ENCODE measurements at regions not wholly inside any gene's neighbourhood (a gene's known extent, or its start where the extent isn't known, plus 50 kb on each side); places are given as distances from the start of the nearest gene placed in this dataset.

GRCh38 chr5:57698802-57699201 is 216.2 kb upstream of the ACTBL2 start:
- Histone ChIP-seq H3K36me3 (ENCODE audit: control insufficient read depth, insufficient read depth, low read length) (no peaks in the 10 kb centered on the region), H3K9me3 (ENCODE audit: control insufficient read depth, low read length) (no peaks in the 10 kb centered on the region), H3K27me3 (ENCODE audit: control insufficient read depth, insufficient read depth, low read length, poor library complexity, severe bottlenecking) (no peaks in the 10 kb centered on the region), H3K4me1 (ENCODE audit: control insufficient read depth, insufficient read depth, low read length) (peaks cover 10% of the 10 kb centered on the region), H3K4me3 (ENCODE audit: insufficient read depth, low read depth, low read length) (no peak overlapping the region), H3K27ac (ENCODE audit: insufficient read depth, low read depth, low read length, poor library complexity, severe bottlenecking) (no peak overlapping the region)

- H3K4me3 ChIP-seq (ENCODE audit: insufficient read depth, low read depth, low read length), result no peak overlapping the region
Observed at GRCh38 chr5:57698086-57698485, 215.5 kb upstream of the ACTBL2 start.

GRCh38 chr5:57696825-57697570 is 214.4 kb upstream of the ACTBL2 start:
- H3K27ac ChIP-seq (ENCODE audit: insufficient read depth, low read depth, low read length, poor library complexity, severe bottlenecking), result no peak overlapping the region
- H3K4me1 ChIP-seq (ENCODE audit: control insufficient read depth, insufficient read depth, low read length), result peaks cover 10% of the 10 kb centered on the region
- H3K9me3 ChIP-seq (ENCODE audit: control insufficient read depth, low read length), result no peaks in the 10 kb centered on the region
- H3K27me3 ChIP-seq (ENCODE audit: control insufficient read depth, insufficient read depth, low read length, poor library complexity, severe bottlenecking), result no peaks in the 10 kb centered on the region
- 95 to 96% methylated on average over 4 of the region's 4 CpGs for WGBS, 2 experiments
- H3K36me3 ChIP-seq (ENCODE audit: control insufficient read depth, insufficient read depth, low read length), result no peaks in the 10 kb centered on the region
- H3K4me3 ChIP-seq (ENCODE audit: insufficient read depth, low read depth, low read length), result no peak overlapping the region

More at GRCh38 chr5:57698086-57698485, 215.5 kb upstream of the ACTBL2 start:
- H3K27ac ChIP-seq (ENCODE audit: insufficient read depth, low read depth, low read length, poor library complexity, severe bottlenecking), result no peak overlapping the region
- H3K4me1 ChIP-seq (ENCODE audit: control insufficient read depth, insufficient read depth, low read length), result peaks cover 10% of the 10 kb centered on the region
- H3K36me3 ChIP-seq (ENCODE audit: control insufficient read depth, insufficient read depth, low read length), result no peaks in the 10 kb centered on the region
- no peaks in the 10 kb centered on the region for H3K9me3 ChIP-seq (ENCODE audit: control insufficient read depth, low read length)
- 94 to 96% methylated on average over 2 of the region's 2 CpGs for WGBS, 2 experiments
- no peaks in the 10 kb centered on the region for H3K27me3 ChIP-seq (ENCODE audit: control insufficient read depth, insufficient read depth, low read length, poor library complexity, severe bottlenecking)

GRCh38 chr5:57696389-57696769 is 213.8 kb upstream of the ACTBL2 start:
- Histone ChIP-seq H3K27me3 (ENCODE audit: control insufficient read depth, insufficient read depth, low read length, poor library complexity, severe bottlenecking) (no peaks in the 10 kb centered on the region), H3K4me1 (ENCODE audit: control insufficient read depth, insufficient read depth, low read length) (peaks cover 10% of the 10 kb centered on the region), H3K4me3 (ENCODE audit: insufficient read depth, low read depth, low read length) (no peak overlapping the region), H3K36me3 (ENCODE audit: control insufficient read depth, insufficient read depth, low read length) (no peaks in the 10 kb centered on the region), H3K9me3 (ENCODE audit: control insufficient read depth, low read length) (no peaks in the 10 kb centered on the region), H3K27ac (ENCODE audit: insufficient read depth, low read depth, low read length, poor library complexity, severe bottlenecking) (no peak overlapping the region)
- 58 to 65% methylated on average over 1 of the region's 1 CpG for WGBS, 2 experiments

GRCh38 chr5:57695706-57696388 is 213.2 kb upstream of the ACTBL2 start:
- Histone ChIP-seq H3K4me1 (ENCODE audit: control insufficient read depth, insufficient read depth, low read length) (peaks cover 15% of the 10 kb centered on the region), H3K4me3 (ENCODE audit: insufficient read depth, low read depth, low read length) (no peak overlapping the region), H3K27me3 (ENCODE audit: control insufficient read depth, insufficient read depth, low read length, poor library complexity, severe bottlenecking) (no peaks in the 10 kb centered on the region), H3K9me3 (ENCODE audit: control insufficient read depth, low read length) (no peaks in the 10 kb centered on the region), H3K36me3 (ENCODE audit: control insufficient read depth, insufficient read depth, low read length) (no peaks in the 10 kb centered on the region), H3K27ac (ENCODE audit: insufficient read depth, low read depth, low read length, poor library complexity, severe bottlenecking) (no peak overlapping the region)
- 92 to 96% methylated on average over 4 of the region's 4 CpGs for WGBS, 2 experiments

- Histone ChIP-seq H3K4me3 (ENCODE audit: insufficient read depth, low read depth, low read length) (no peak overlapping the region), H3K4me1 (ENCODE audit: control insufficient read depth, insufficient read depth, low read length) (peaks cover 19% of the 10 kb centered on the region), H3K27me3 (ENCODE audit: control insufficient read depth, insufficient read depth, low read length, poor library complexity, severe bottlenecking) (no peaks in the 10 kb centered on the region), H3K36me3 (ENCODE audit: control insufficient read depth, insufficient read depth, low read length) (no peaks in the 10 kb centered on the region), H3K9me3 (ENCODE audit: control insufficient read depth, low read length) (no peaks in the 10 kb centered on the region), H3K27ac (ENCODE audit: insufficient read depth, low read depth, low read length, poor library complexity, severe bottlenecking) (no peak overlapping the region)
- WGBS, 2 experiments, result 92 to 94% methylated on average over 5 of the region's 5 CpGs
Observed at GRCh38 chr5:57695179-57695578, 212.6 kb upstream of the ACTBL2 start.

GRCh38 chr5:57693488-57694305 is 211.1 kb upstream of the ACTBL2 start:
- no peak overlapping the region for H3K4me3 ChIP-seq (ENCODE audit: insufficient read depth, low read depth, low read length)
- H3K36me3 ChIP-seq (ENCODE audit: control insufficient read depth, insufficient read depth, low read length), result no peaks in the 10 kb centered on the region
- no peaks in the 10 kb centered on the region for H3K27me3 ChIP-seq (ENCODE audit: control insufficient read depth, insufficient read depth, low read length, poor library complexity, severe bottlenecking)
- H3K27ac ChIP-seq (ENCODE audit: insufficient read depth, low read depth, low read length, poor library complexity, severe bottlenecking), result no peak overlapping the region
- peaks cover 19% of the 10 kb centered on the region for H3K4me1 ChIP-seq (ENCODE audit: control insufficient read depth, insufficient read depth, low read length)
- WGBS, 2 experiments, result 93 to 95% methylated on average over 7 to 8 of the region's 8 CpGs
- no peaks in the 10 kb centered on the region for H3K9me3 ChIP-seq (ENCODE audit: control insufficient read depth, low read length)

- Histone ChIP-seq H3K27ac (ENCODE audit: insufficient read depth, low read depth, low read length, poor library complexity, severe bottlenecking) (no peak overlapping the region), H3K9me3 (ENCODE audit: control insufficient read depth, low read length) (no peaks in the 10 kb centered on the region), H3K4me1 (ENCODE audit: control insufficient read depth, insufficient read depth, low read length) (peaks cover 19% of the 10 kb centered on the region), H3K4me3 (ENCODE audit: insufficient read depth, low read depth, low read length) (no peak overlapping the region), H3K36me3 (ENCODE audit: control insufficient read depth, insufficient read depth, low read length) (no peaks in the 10 kb centered on the region), H3K27me3 (ENCODE audit: control insufficient read depth, insufficient read depth, low read length, poor library complexity, severe bottlenecking) (no peaks in the 10 kb centered on the region)
- WGBS, 2 experiments, result 81 to 87% methylated on average over 5 to 6 of the region's 6 CpGs
Observed at GRCh38 chr5:57692582-57693487, 210.2 kb upstream of the ACTBL2 start.

GRCh38 chr5:57690724-57691123 is 208.1 kb upstream of the ACTBL2 start:
- no peaks in the 10 kb centered on the region for H3K36me3 ChIP-seq (ENCODE audit: control insufficient read depth, insufficient read depth, low read length)
- H3K27me3 ChIP-seq (ENCODE audit: control insufficient read depth, insufficient read depth, low read length, poor library complexity, severe bottlenecking), result no peaks in the 10 kb centered on the region
- H3K27ac ChIP-seq (ENCODE audit: insufficient read depth, low read depth, low read length, poor library complexity, severe bottlenecking), result no peak overlapping the region
- H3K4me3 ChIP-seq (ENCODE audit: insufficient read depth, low read depth, low read length), result no peak overlapping the region
- no peaks in the 10 kb centered on the region for H3K9me3 ChIP-seq (ENCODE audit: control insufficient read depth, low read length)
- 100% methylated on average over 1 of the region's 2 CpGs for WGBS, 2 experiments
- peaks cover 9% of the 10 kb centered on the region for H3K4me1 ChIP-seq (ENCODE audit: control insufficient read depth, insufficient read depth, low read length)

Data from ectodermal cell (in vitro differentiated cells).